HG02588 (cell line): ENCODE measurements at regions not wholly inside any gene's neighbourhood (a gene's known extent, or its start where the extent isn't known, plus 50 kb on each side); places are given as distances from the start of the nearest gene placed in this dataset.

Experiments
- ATAC-seq: cut with Tn5 transposase; IDR thresholded peaks from one replicate; pipeline ENCODE4 v1.9.1; 2021; ENCODE audit warnings: mild to moderate bottlenecking, moderate library complexity; ENCODE audit not compliant: unreplicated experiment

GRCh38 chr10:44435196-44435595, 50.3 kb upstream of the CXCL12 start:
- ATAC-seq = no peak

- ATAC-seq = no peak
Observed at GRCh38 chr10:44436240-44436639, 51.3 kb upstream of the CXCL12 start.

- ATAC-seq = no peak
Observed at GRCh38 chr10:44437840-44438511, 53.1 kb upstream of the CXCL12 start.

GRCh38 chr10:44439239-44439957, 54.5 kb upstream of the CXCL12 start:
- ATAC-seq = no peak

GRCh38 chr10:44439958-44440244, 55.0 kb upstream of the CXCL12 start:
- no peak for ATAC-seq

GRCh38 chr10:44457259-44457658, 72.4 kb upstream of the CXCL12 start:
- no peak for ATAC-seq

- no peak for ATAC-seq
Observed at GRCh38 chr10:44458671-44459413, 73.9 kb upstream of the CXCL12 start.

- no peak for ATAC-seq
Observed at GRCh38 chr10:44459671-44460070, 74.8 kb upstream of the CXCL12 start.

GRCh38 chr10:44460416-44460815, 75.5 kb upstream of the CXCL12 start:
- ATAC-seq = no peak

- ATAC-seq = no peak
Observed at GRCh38 chr10:44462338-44462914, 77.5 kb upstream of the CXCL12 start.

GRCh38 chr10:44463511-44464121, 78.7 kb upstream of the CXCL12 start:
- ATAC-seq = no peak

- no peak for ATAC-seq
Observed at GRCh38 chr10:44464503-44464902, 79.6 kb upstream of the CXCL12 start.

- no peak for ATAC-seq
Observed at GRCh38 chr10:44465401-44466115, 80.7 kb upstream of the CXCL12 start.

GRCh38 chr10:44466236-44466635, 81.3 kb upstream of the CXCL12 start:
- ATAC-seq = no peak

- no peak for ATAC-seq
Observed at GRCh38 chr10:44467090-44467489, 82.2 kb upstream of the CXCL12 start.

GRCh38 chr10:44467900-44468299, 83.0 kb upstream of the CXCL12 start:
- no peak for ATAC-seq

GRCh38 chr10:44468525-44468924, 83.6 kb upstream of the CXCL12 start:
- no peak for ATAC-seq

- ATAC-seq = no peak
Observed at GRCh38 chr10:44468965-44469364, 84.1 kb upstream of the CXCL12 start.

GRCh38 chr10:44470784-44471183, 85.9 kb upstream of the CXCL12 start:
- no peak for ATAC-seq

GRCh38 chr10:44471410-44471809, 86.5 kb upstream of the CXCL12 start:
- ATAC-seq = no peak

GRCh38 chr10:44473146-44473545, 88.2 kb upstream of the CXCL12 start:
- ATAC-seq = no peak
